H1 (cell line): ENCODE measurements at regions not wholly inside any gene's neighbourhood (a gene's known extent, or its start where the extent isn't known, plus 50 kb on each side); places are given as distances from the start of the nearest gene placed in this dataset.

Source experiments
- CHD1 ChIP-seq: IDR thresholded peaks from 2 replicates; pipeline ENCODE4 v1.6.1; 2012; ENCODE audit warnings: low read depth, low read length, improper control_type of control experiment
- CREB1 ChIP-seq: IDR thresholded peaks from 2 replicates; pipeline ENCODE4 v1.6.1; 2012; ENCODE audit warnings: inconsistent platforms
- EP300 ChIP-seq, 2 experiments: IDR thresholded peaks; 1 replicate in 1 of 2; 2 replicates in 1 of 2; pipeline ENCODE4 v1.6.1; 2011 to 2012; ENCODE audit warnings: low read depth in 2 of 2, low read length in 2 of 2, mild to moderate bottlenecking in 2 of 2, borderline replicate concordance in 1 of 2, inconsistent platforms in 1 of 2, moderate library complexity in 1 of 2
- EZH2 ChIP-seq: fragments of 200-600 bp; sonication (generic); IDR thresholded peaks from 2 replicates; pipeline ENCODE4 v1.7.1; 2012; ENCODE audit warnings: low read depth, mild to moderate bottlenecking, moderate library complexity, low read length, inconsistent platforms; ENCODE audit not compliant: severe bottlenecking
- FOSL1 ChIP-seq: IDR thresholded peaks from 2 replicates; pipeline ENCODE4 v1.6.1; 2011; ENCODE audit warnings: mild to moderate bottlenecking, low read depth, low read length, moderate library complexity; ENCODE audit not compliant: insufficient read depth
- POLR2A ChIP-seq, 2 experiments: IDR thresholded peaks; 1 replicate in 1 of 2; 2 replicates in 1 of 2; pipeline ENCODE4 v1.6.1; 2011; ENCODE audit warnings: low read depth in 2 of 2, low read length in 2 of 2, mild to moderate bottlenecking in 2 of 2; ENCODE audit errors: control extremely low read depth in 1 of 2
- POLR2AphosphoS5 ChIP-seq: IDR thresholded peaks from 2 replicates; pipeline ENCODE4 v1.6.1; 2011; ENCODE audit warnings: low read depth, low read length
- SIN3A ChIP-seq, 2 experiments: IDR thresholded peaks in 1 of 2; conservative IDR thresholded peaks in 1 of 2; 2 replicates each; pipeline ENCODE4 v1.6.1; 2011 to 2012; ENCODE audit warnings: low read length in 2 of 2, improper control_type of control experiment in 1 of 2, low read depth in 1 of 2, mild to moderate bottlenecking in 1 of 2
- TAF1 ChIP-seq: IDR thresholded peaks from 2 replicates; pipeline ENCODE4 v1.6.1; 2011; ENCODE audit warnings: mild to moderate bottlenecking, low read depth, low read length
- YY1 ChIP-seq: IDR thresholded peaks from 2 replicates; pipeline ENCODE4 v1.6.1; 2011; ENCODE audit warnings: low read depth, mild to moderate bottlenecking, low read length
- TF ChIP-seq, protein P1 (sequence below): IDR thresholded peaks from 2 replicates; pipeline ENCODE4 v1.6.1; 2012; ENCODE audit warnings: inconsistent platforms
- TF ChIP-seq, protein P2 (sequence below), 3 experiments: IDR thresholded peaks; 1 replicate in 2 of 3; 2 replicates in 1 of 3; pipeline versions ENCODE4 v1.5.1 to v1.6.1; 2011; ENCODE audit warnings: low read length in 3 of 3, mild to moderate bottlenecking in 3 of 3, inconsistent platforms in 2 of 3, low read depth in 1 of 3, moderate library complexity in 1 of 3; ENCODE audit not compliant: insufficient read depth in 1 of 3; ENCODE audit errors: control extremely low read depth in 1 of 3
- TF ChIP-seq, protein P3 (sequence below): IDR thresholded peaks from 2 replicates; pipeline ENCODE4 v1.6.1; 2012; ENCODE audit warnings: inconsistent platforms

DNA sequence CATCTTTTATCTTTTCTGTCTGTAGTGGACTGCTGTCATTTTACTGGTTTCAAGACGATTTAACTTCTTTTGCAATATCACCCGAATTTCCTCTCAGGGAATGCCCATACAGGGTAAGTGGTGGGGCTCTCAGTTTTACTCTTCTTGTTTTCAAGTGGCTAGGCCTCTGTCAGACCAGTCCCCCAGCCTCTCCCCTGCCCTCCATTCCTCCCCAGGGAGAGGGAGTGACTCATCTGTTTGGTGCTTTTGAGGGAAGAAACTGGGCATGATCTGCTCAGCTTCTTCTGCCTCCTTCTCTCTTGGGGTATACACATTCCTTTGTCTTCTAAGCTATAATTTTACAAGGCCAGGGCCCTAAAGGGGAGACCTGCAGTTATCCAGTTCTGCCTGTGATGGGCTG lies 332.0 kb downstream of the CBLN1 start:
- TF ChIP-seq POLR2A (IDR thresholded peaks at IDR 0.05; ENCODE audit: control extremely low read depth in 1 of 2, low read depth in 2 of 2, low read length in 2 of 2) (no peak), POLR2AphosphoS5 (no peak), EZH2 (no peak), SIN3A (conservative IDR thresholded peaks at IDR 0.05 in 1 of 2, IDR thresholded peaks at IDR 0.05 in 1 of 2; ENCODE audit: low read depth in 1 of 2, low read length in 2 of 2) (no peak), TAF1 (no peak), CHD1 (no peak), YY1 (no peak), FOSL1 (no peak), EP300 (IDR thresholded peaks at IDR 0.05; ENCODE audit: borderline replicate concordance in 1 of 2, low read depth in 2 of 2, low read length in 2 of 2) (no peak), CREB1 (no peak)
- TF ChIP-seq, protein P1, sequence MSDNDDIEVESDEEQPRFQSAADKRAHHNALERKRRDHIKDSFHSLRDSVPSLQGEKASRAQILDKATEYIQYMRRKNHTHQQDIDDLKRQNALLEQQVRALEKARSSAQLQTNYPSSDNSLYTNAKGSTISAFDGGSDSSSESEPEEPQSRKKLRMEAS = no peak
- TF ChIP-seq, protein P2, sequence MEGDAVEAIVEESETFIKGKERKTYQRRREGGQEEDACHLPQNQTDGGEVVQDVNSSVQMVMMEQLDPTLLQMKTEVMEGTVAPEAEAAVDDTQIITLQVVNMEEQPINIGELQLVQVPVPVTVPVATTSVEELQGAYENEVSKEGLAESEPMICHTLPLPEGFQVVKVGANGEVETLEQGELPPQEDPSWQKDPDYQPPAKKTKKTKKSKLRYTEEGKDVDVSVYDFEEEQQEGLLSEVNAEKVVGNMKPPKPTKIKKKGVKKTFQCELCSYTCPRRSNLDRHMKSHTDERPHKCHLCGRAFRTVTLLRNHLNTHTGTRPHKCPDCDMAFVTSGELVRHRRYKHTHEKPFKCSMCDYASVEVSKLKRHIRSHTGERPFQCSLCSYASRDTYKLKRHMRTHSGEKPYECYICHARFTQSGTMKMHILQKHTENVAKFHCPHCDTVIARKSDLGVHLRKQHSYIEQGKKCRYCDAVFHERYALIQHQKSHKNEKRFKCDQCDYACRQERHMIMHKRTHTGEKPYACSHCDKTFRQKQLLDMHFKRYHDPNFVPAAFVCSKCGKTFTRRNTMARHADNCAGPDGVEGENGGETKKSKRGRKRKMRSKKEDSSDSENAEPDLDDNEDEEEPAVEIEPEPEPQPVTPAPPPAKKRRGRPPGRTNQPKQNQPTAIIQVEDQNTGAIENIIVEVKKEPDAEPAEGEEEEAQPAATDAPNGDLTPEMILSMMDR (IDR thresholded peaks at IDR 0.05; ENCODE audit: control extremely low read depth in 1 of 3, insufficient read depth in 1 of 3, low read depth in 1 of 3, low read length in 3 of 3) = no peak
- TF ChIP-seq, protein P3, sequence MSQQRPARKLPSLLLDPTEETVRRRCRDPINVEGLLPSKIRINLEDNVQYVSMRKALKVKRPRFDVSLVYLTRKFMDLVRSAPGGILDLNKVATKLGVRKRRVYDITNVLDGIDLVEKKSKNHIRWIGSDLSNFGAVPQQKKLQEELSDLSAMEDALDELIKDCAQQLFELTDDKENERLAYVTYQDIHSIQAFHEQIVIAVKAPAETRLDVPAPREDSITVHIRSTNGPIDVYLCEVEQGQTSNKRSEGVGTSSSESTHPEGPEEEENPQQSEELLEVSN = no peak
